Keratinocyte (primary cell): ENCODE measurements at regions not wholly inside any gene's neighbourhood (a gene's known extent, or its start where the extent isn't known, plus 50 kb on each side); places are given as distances from the start of the nearest gene placed in this dataset.

ENCODE experiments used
- DNase-seq: peaks from one replicate; pipeline ENCODE4 v3.0.0-alpha.2; 2011; ENCODE audit warnings: low read depth, missing footprints, low spot score
- FAIRE-seq: peaks from 2 replicates; lab custom pipeline; 2011; peaks lifted over from hg19 to GRCh38; lab: Jason Lieb, UNC
- H2AFZ ChIP-seq: 2 replicates; pipeline ENCODE4 v1.6.0; 2012; ENCODE audit warnings: low read length, control low read depth, inconsistent platforms; ENCODE audit not compliant: control insufficient read depth
- H3K27ac ChIP-seq: 2 replicates; pipeline ENCODE4 v1.5.1; 2011; ENCODE audit warnings: low read length; ENCODE audit not compliant: control insufficient read depth, insufficient read depth
- H3K27me3 ChIP-seq: 3 replicates; pipeline ENCODE4 v1.6.0; 2011; ENCODE audit warnings: low read length; ENCODE audit not compliant: control insufficient read depth, insufficient read depth; ENCODE audit errors: extremely low read depth
- H3K36me3 ChIP-seq, 2 experiments: 2 replicates in 1 of 2; 3 replicates in 1 of 2; pipeline ENCODE4 v1.5.1; 2011; ENCODE audit warnings: low read length in 2 of 2, mild to moderate bottlenecking in 1 of 2; ENCODE audit not compliant: control insufficient read depth in 2 of 2, insufficient read depth in 2 of 2; ENCODE audit errors: extremely low read depth in 1 of 2
- H3K4me1 ChIP-seq: 3 replicates; pipeline ENCODE4 v1.5.1; 2011; ENCODE audit warnings: low read length; ENCODE audit not compliant: control insufficient read depth, insufficient read depth; ENCODE audit errors: extremely low read depth
- H3K4me2 ChIP-seq: 3 replicates; pipeline ENCODE4 v1.6.0; 2011; ENCODE audit warnings: low read depth, low read length; ENCODE audit not compliant: control insufficient read depth, insufficient read depth; ENCODE audit errors: extremely low read depth
- H3K4me3 ChIP-seq, 3 experiments: fragments of 200-600 bp in 1 of 3; sonication (generic) in 1 of 3; 2 replicates in 2 of 3; 3 replicates in 1 of 3; pipeline ENCODE4 v1.5.1; 2011 to 2016; ENCODE audit warnings: low read length in 3 of 3, mild to moderate bottlenecking in 3 of 3, control low read depth in 2 of 3, inconsistent platforms in 1 of 3, low read depth in 1 of 3, mixed read lengths in 1 of 3, mixed run types in 1 of 3, moderate library complexity in 1 of 3; ENCODE audit not compliant: control insufficient read depth in 2 of 3, insufficient read depth in 2 of 3; ENCODE audit errors: extremely low read depth in 1 of 3
- H3K79me2 ChIP-seq: 2 replicates; pipeline ENCODE4 v1.6.0; 2012; ENCODE audit warnings: low read length; ENCODE audit not compliant: control insufficient read depth, insufficient read depth
- H3K9ac ChIP-seq: 3 replicates; pipeline ENCODE4 v1.6.0; 2011; ENCODE audit warnings: low read length; ENCODE audit not compliant: control insufficient read depth, insufficient read depth; ENCODE audit errors: extremely low read depth
- H3K9me1 ChIP-seq: 3 replicates; pipeline ENCODE4 v1.6.0; 2011; ENCODE audit warnings: low read length; ENCODE audit not compliant: control insufficient read depth, insufficient read depth; ENCODE audit errors: extremely low read depth
- H3K9me3 ChIP-seq: 2 replicates; pipeline ENCODE4 v1.5.1; 2012; ENCODE audit warnings: low read depth, low read length; ENCODE audit not compliant: control insufficient read depth
- H4K20me1 ChIP-seq: 3 replicates; pipeline ENCODE4 v1.6.0; 2011; ENCODE audit warnings: low read length; ENCODE audit not compliant: control insufficient read depth, insufficient read depth; ENCODE audit errors: extremely low read depth
- EZH2 ChIP-seq: IDR thresholded peaks from one replicate; pipeline ENCODE4 v1.6.1; 2012; ENCODE audit warnings: inconsistent platforms, mild to moderate bottlenecking, low read length, moderate library complexity
- dilution Hi-C: fragments of 300-500 bp; cut with MboI; formaldehyde crosslinking; loops from one replicate; pipeline ENCODE4 v1.7.0; 2020; ENCODE audit warnings: low sequenced_read_pairs; ENCODE audit not compliant: extremely low pct_ligation_motif_present
- TF ChIP-seq, protein P1 (sequence below), 3 experiments: IDR thresholded peaks in 1 of 3; conservative IDR thresholded peaks in 1 of 3; optimal IDR thresholded peaks in 1 of 3; 2 replicates in 2 of 3; 3 replicates in 1 of 3; pipeline versions ENCODE3 to v1.5.1; 2011; ENCODE audit warnings: low read length in 3 of 3, mild to moderate bottlenecking in 3 of 3, moderate library complexity in 2 of 3, control low read depth in 1 of 3, inconsistent platforms in 1 of 3; ENCODE audit not compliant: insufficient read depth in 2 of 3; ENCODE audit errors: extremely low read depth in 1 of 3

GRCh38 chr1:194366705-194367104 is 1180.3 kb upstream of the B3GALT2 start:
- FAIRE-seq = no peak

GRCh38 chr1:194362327-194362726 is 1175.9 kb upstream of the B3GALT2 start:
- Histone ChIP-seq H3K9ac (no peak overlapping the region), H4K20me1 (no peaks in the 10 kb centered on the region), H3K4me1 (no peaks in the 10 kb centered on the region), H3K36me3 (no peaks in the 10 kb centered on the region), H3K27ac (no peak overlapping the region), H3K79me2 (no peaks in the 10 kb centered on the region), H3K4me2 (no peak overlapping the region), H3K4me3 (no peak overlapping the region), H3K9me3 (no peaks in the 10 kb centered on the region), H2AFZ (no peak overlapping the region), H3K9me1 (no peaks in the 10 kb centered on the region), H3K27me3 (no peaks in the 10 kb centered on the region)
- TF ChIP-seq, protein P1, sequence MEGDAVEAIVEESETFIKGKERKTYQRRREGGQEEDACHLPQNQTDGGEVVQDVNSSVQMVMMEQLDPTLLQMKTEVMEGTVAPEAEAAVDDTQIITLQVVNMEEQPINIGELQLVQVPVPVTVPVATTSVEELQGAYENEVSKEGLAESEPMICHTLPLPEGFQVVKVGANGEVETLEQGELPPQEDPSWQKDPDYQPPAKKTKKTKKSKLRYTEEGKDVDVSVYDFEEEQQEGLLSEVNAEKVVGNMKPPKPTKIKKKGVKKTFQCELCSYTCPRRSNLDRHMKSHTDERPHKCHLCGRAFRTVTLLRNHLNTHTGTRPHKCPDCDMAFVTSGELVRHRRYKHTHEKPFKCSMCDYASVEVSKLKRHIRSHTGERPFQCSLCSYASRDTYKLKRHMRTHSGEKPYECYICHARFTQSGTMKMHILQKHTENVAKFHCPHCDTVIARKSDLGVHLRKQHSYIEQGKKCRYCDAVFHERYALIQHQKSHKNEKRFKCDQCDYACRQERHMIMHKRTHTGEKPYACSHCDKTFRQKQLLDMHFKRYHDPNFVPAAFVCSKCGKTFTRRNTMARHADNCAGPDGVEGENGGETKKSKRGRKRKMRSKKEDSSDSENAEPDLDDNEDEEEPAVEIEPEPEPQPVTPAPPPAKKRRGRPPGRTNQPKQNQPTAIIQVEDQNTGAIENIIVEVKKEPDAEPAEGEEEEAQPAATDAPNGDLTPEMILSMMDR (optimal IDR thresholded peaks at IDR 0.05 in 1 of 3, IDR thresholded peaks at IDR 0.05 in 1 of 3, conservative IDR thresholded peaks at IDR 0.05 in 1 of 3; ENCODE audit: extremely low read depth in 1 of 3, insufficient read depth in 2 of 3, low read length in 3 of 3) = no peak
- no peak for TF ChIP-seq EZH2
- FAIRE-seq (no peak), DNase-seq (no peak)
- dilution Hi-C loops = no loop called here

More at GRCh38 chr1:194366705-194367104, 1180.3 kb upstream of the B3GALT2 start:
- Histone ChIP-seq H3K79me2 (no peaks in the 10 kb centered on the region), H3K27me3 (no peaks in the 10 kb centered on the region), H3K9me1 (no peaks in the 10 kb centered on the region), H4K20me1 (no peaks in the 10 kb centered on the region), H3K4me1 (peaks cover 2% of the 10 kb centered on the region), H3K4me2 (no peak overlapping the region), H3K4me3 (no peak overlapping the region), H2AFZ (no peak overlapping the region), H3K9me3 (no peaks in the 10 kb centered on the region), H3K9ac (no peak overlapping the region), H3K36me3 (no peaks in the 10 kb centered on the region), H3K27ac (no peak overlapping the region)
- peak; percentile 15 for DNase-seq
- dilution Hi-C loops = no loop called here
- TF ChIP-seq, protein P1 (optimal IDR thresholded peaks at IDR 0.05 in 1 of 3, IDR thresholded peaks at IDR 0.05 in 1 of 3, conservative IDR thresholded peaks at IDR 0.05 in 1 of 3; ENCODE audit: extremely low read depth in 1 of 3, insufficient read depth in 2 of 3, low read length in 3 of 3) = no peak
- no peak for TF ChIP-seq EZH2
